Dermis blood vessel endothelial cell (primary cell): ENCODE measurements at regions not wholly inside any gene's neighbourhood (a gene's known extent, or its start where the extent isn't known, plus 50 kb on each side); places are given as distances from the start of the nearest gene placed in this dataset.
"Not testable (repeated sequence)": the region's sequence is repeated elsewhere in the genome, so short reads cannot be mapped to it uniquely, and the experiment has no call there.

Experiments
- DNase-seq: peaks from one replicate; pipeline ENCODE4 v3.0.0; 2010

DNA sequence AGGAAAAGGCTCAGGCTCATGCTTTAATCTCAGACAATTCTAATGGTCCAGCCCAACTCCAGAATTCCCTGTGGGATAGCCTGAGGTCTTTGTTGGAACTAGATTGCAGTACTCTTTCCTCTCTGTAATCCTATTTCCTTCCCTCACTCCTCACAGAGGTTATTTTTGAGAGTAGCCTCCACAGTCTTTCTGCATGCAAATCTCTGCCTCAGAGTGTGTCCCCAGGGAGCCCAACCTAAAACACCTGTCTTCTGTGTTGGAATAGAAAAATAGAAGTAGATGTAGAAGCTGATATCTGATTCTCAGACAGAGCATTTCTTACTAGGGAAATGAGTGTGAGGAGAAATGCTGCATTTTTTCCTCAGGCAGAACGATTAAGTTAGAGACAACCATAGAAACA lies 915.5 kb upstream of the EPHA5 start:
- no peak for DNase-seq

- no peak for DNase-seq
Measured at GRCh38 chr4:66577922-66578321, 907.6 kb upstream of the EPHA5 start.

DNA sequence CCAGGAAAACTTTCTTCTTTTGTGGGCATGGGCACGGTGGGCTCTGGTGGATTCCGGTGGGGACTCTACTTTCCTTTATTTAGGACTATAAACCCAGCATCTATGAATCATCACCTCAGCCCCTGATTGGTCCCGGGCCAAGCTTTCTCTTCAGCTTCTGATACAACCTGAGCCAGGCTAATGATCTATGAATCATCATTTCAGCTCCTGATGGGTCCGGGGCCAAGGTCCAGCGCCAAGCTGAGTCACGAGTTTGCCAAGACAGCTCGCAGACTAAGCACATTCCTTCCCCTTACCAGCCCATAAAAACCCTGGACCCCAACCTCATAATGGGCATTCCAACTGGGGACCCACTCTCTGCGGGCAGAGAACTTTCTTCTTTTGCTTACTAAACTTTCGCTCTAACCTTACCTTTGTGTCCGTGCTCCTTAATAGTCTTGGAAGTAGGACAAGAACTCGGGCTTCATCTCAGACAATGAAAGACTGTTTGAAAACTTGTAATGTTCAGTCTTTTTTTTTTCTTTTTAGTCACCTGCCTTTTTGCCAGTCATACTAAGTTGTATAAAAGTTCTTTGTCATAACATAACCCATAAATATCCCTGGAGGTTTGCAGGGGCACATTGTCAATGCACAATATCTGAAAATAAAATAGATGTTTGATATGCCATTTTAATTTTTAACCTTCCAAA lies 904.9 kb upstream of the EPHA5 start:
- DNase-seq = no peak

DNA sequence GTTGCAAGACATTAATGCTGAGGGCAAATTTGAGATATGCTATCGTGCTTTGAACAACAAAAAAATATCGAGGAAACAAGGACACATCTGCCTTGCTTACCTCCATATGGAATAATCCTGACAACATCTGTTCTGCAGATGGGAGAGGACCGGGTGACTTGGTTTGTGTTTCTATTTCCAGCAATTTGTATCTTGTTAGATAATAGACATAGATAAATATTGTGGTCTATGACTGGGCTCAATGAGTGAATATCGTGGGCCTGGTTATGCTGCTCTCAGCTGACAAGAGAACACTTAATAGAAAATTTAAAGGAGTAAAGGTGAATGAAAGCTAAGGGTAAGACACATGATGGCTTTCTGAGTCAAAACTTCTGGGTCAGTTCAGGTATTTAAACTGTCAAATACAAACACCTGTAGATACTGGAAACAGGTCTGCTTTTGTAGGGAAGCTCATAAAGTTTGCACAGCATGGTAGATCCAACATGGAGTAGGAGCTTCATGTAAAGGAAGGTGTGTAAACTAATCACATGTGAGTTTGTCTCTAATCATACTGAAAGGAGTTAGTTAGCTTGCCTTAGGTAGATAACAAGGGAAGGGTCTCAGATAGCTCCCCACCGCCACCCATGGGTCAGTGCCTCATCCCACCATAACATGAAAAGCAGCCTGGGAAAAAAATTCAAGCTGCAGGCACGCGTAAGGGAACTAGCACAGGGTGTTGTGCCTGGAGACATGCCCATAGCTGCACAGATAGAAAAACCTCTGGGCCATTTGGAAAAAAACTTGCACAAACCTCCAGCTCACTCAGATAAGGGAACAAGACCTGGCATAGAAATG lies 904.1 kb upstream of the EPHA5 start:
- no peak for DNase-seq

- no peak for DNase-seq
Measured at GRCh38 chr4:66572949-66573348, 902.7 kb upstream of the EPHA5 start.

DNA sequence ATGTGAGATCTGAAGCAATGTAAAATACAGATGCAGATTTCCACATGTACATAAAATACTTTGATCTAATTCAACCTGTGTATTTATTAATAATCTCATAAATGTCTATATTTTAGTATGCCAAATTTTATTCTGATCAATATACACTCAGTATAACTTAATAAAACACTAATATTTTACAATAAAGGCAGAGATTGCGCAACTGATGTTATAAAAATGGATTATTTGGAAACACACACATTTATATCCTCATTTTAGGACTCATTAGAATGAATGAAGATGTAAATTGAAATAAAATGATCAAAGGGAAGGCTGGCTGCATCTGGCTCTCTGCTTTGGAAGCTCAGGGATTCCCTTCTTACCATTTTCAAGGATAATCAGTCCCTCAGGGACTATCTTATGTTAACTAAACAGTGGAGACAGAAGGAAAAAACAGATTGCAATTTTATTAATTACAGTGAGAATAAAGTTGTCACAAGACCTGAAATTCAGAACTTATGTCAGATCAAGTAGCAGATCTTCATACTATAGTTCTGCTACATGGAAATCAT lies 900.9 kb upstream of the EPHA5 start:
- no peak for DNase-seq

GRCh38 chr4:66569228-66569627 lies 898.9 kb upstream of the EPHA5 start:
- no peak for DNase-seq

DNA sequence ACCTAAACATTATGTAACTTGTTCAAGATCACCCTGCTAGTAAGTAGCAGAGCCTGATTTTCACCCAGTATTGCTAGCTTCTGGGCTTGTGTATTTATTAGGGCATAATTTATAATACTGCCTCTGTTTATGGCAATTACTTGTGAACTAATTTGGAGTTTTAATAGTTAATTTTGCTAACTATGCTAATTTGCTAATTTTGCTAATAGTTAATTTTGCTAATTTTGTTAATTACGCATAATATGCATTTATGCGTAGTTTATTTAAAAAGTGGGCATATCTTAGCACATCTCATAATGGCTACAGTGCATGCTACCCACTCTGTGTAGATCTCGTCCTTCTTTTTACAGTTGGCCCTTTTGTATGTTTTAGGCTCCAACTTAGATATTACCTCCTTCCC lies 898.1 kb upstream of the EPHA5 start:
- DNase-seq = no peak

DNA sequence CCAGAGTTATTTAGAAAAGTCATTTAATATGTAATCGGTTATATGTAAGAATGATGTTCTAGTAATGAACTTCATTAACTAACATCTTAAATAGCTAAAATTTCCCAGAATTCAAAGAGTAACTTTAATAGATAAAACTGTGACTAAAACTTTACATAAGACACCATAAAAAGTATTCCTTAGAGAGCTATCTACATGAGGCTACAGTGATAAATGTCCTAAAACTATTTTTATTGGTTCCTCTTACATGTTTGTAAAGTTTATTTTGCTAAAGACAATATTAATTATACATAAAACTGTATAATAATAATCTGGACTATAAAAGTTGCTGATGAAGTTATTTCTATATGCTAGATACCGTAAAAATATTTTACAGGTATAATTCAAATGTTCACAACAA lies 897.7 kb upstream of the EPHA5 start:
- no peak for DNase-seq

DNA sequence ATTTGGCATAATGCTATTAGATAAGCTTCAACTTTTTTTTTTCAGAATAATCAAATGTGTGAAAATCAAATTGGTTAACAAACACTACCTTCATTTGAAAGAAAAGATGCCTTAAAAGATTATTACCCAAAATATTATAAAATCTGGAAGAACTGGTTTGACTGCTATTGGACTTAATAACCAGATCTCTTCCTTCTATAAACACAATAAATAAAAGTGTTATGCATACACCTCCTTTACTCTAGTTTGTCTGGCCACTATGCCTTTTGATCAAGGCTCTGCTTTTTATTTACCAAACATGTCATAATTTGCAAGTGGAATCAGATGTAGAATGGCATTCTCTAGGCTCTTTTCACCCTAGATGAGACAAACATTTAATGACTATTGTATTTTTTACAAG lies 897.3 kb upstream of the EPHA5 start:
- DNase-seq = no peak

DNA sequence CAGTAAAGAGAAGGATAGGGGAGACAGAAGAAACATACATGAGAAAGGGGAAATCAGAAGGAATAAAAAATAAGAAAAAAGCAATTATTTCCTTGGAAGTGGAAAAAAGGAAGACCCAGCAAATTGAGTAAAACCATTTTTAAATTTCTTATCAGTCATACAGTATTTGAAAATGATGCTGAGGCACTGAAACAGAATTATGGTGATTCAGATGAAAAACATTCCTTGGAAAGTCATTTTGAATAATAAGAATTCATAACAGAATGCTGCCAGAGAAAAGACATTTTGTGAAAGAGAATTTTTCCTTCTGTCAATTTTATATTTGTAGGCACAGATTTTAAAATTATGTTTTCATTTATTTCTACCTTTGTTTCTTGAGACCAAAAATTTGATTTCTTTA lies 895.5 kb upstream of the EPHA5 start:
- no peak for DNase-seq

DNA sequence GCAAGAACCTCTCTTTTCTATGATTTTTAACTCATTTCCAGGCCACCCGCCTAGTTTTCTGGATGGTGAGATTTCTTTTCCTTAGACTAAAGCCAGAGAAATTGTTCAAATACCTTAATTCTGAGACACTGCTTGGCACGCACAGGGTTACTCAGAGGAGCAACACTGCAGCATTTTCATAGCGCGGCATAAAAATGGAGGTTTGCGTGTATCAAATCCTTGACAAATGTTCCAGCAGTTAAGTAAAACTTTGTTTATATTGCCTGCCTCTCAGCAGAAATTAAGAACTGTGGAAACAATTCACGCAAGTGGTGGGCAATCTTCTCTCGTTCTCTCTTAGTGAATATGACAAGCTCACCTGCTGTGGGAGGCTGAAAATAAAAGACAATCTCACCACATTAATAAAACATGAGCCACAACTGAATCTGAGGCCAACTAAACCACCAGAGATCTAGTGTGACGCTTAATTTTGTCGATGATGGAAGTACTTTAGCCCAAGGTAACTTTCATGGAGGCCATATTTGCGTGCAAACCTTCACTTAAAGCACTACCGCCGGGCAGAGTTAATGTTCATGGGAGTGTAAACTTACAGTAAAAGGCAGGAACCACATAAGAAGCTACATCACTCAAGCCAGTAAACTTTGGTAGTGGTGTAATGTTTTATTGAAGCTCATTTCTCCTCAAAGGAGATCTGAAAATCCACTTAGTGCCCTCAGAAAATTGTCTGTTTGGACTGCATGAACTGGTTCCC lies 894.8 kb upstream of the EPHA5 start:
- no peak for DNase-seq

DNA sequence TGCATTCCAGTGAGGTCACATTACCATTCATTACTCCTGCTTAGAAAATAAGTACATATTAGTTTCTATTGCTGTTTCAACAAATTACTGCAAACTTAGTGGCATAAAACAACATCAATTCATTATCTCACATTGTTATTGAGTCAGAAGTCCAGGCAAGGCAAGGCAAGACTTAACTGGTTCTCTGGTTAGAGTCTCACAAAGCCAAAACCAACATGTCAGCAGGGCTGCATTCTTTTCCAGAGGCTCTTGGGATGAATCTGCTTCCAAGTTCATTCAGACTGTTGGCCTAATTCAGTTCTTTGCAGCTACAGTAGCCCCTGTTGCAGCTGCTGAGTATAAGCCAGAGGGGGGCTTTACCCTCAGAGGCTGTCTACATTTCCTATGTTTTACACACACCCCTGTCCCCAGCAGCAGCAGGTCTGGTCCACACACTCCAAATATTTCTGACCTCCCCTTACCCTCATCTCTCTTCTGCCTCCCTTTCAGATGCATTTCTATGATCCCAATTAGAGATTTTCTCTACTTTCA lies 892.1 kb upstream of the EPHA5 start:
- no peak for DNase-seq

DNA sequence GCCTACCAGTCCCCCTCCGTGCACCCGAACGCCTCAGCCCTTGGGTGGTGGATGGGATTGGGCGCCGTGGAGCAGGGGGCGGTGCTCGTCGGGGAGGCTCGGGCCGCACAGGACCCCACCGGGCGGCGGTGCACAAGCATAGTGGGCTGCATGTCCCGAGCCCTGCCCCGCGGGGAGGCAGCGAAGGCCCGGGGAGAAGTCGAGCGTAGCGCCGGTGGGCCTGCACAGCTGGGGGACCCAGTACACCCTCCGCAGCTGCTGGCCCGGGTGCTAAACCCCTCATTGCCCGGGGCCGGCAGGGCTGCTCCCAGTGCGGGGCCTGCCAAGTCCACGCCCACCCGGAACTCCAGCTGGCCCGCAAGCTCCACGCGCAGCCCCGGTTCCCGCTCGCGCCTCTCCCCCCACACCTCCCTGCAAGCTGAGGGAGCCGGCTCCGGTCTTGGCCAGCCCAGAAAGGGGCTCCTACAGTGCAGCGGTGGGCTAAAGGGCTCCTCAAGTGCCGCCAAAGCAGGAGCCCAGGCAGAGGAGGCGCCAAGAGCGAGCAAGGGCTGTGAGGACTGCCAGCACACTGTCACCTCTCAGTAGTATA lies 891.3 kb upstream of the EPHA5 start:
- not testable (repeated sequence) for DNase-seq

GRCh38 chr4:66558651-66559050 lies 888.4 kb upstream of the EPHA5 start:
- no peak for DNase-seq

GRCh38 chr4:66556651-66557278 lies 886.5 kb upstream of the EPHA5 start:
- DNase-seq = no peak

DNA sequence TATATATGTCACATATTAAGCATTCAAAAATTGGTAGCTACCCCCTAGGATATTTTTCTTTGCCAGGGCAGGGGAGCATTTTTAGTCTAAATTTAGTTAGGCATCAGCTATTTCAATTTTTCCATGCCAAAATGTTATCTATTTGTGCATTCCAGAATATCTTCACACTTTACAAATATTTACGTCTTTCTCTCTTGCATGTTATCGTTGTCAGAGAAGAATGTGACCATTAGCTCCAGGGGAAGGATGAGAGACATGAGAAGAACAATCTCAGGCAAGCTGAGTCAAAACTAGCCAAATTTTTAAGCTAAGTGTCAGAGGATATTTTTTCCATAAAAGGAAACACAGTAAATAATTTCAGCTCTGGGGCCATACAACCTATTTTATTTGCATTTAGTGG lies 885.0 kb upstream of the EPHA5 start:
- DNase-seq = no peak

- no peak for DNase-seq
Measured at GRCh38 chr4:66554826-66555225, 884.5 kb upstream of the EPHA5 start.

DNA sequence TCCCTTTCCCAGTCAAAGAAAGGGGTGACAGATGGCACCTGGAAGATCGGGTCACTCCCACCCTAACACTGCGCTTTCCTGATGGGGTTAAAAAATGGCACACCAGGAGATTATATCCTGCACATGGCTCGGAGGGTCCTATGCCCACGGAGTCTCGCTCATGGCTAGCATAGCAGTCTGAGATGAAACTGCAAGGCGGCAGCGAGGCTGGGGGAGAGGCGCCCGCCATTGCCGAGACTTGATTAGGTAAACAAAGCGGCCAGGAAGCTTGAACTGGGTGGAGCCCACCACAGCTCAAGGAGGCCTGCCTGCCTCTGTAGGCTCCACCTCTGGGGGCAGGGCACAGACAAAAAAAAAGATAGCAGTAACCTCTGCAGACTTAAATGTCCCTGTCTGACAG lies 875.0 kb upstream of the EPHA5 start:
- not testable (repeated sequence) for DNase-seq

DNA sequence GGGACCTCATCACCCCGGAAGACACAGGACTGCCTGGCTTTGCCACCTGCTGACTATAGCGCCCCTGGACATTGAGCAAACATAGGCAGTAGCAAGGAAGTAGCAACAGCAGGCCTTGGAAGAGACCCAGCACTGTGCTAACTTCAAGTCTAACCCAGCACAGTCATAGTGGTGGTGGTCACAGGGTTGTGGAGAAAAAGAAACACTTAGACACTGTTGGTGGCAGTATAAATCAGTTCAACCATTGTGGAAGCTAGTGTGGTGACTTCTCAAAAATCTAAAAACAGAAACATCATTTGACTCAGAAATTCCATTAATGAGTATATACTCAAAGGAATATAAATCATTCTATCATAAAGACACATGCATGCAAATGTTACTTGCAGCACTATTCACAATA lies 874.0 kb upstream of the EPHA5 start:
- DNase-seq = no peak

GRCh38 chr4:66539745-66540144 lies 869.5 kb upstream of the EPHA5 start:
- no peak for DNase-seq

DNA sequence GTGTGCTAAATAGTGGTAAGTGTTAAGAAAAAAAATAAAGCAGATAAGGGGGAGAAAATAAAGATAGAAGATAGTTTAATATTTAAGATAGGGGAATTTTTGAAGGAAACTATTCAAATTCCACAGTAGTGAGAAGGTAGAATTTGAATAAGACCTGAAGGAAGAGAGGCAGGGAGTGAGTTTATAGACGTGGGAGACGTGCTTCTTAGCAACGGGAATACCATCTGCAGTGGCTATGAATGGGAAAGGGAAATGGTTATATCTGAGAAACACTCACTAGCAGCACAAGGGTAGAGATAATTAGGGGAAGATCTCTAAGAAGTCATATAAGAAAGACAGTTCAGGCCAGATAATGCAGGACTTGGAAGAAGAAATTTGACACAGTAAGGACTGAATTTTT lies 854.5 kb upstream of the EPHA5 start:
- DNase-seq = no peak
